Fibroblast of lung (primary cell): ENCODE measurements at regions not wholly inside any gene's neighbourhood (a gene's known extent, or its start where the extent isn't known, plus 50 kb on each side); places are given as distances from the start of the nearest gene placed in this dataset.
A peak's percentile ranks its signal among the peaks of the same experiment; 100 is the strongest.

Source experiments
- DNase-seq, 2 donors: peaks; one replicate each; pipeline versions ENCODE4 v3.0.0 to v3.0.0-alpha.2; 2010; ENCODE audit warnings: low read depth in 2 of 2
- H2AFZ ChIP-seq: 2 replicates; pipeline ENCODE4 v1.5.1; 2012; ENCODE audit warnings: low read length, control low read depth, inconsistent platforms
- H3K27ac ChIP-seq: 2 replicates; pipeline ENCODE4 v1.5.1; 2011; ENCODE audit warnings: low read length, control low read depth; ENCODE audit not compliant: insufficient read depth
- H3K27me3 ChIP-seq: 2 replicates; pipeline ENCODE4 v1.5.1; 2011; ENCODE audit warnings: mild to moderate bottlenecking, low read length; ENCODE audit not compliant: control insufficient read depth, insufficient read depth
- H3K36me3 ChIP-seq: 2 replicates; pipeline ENCODE4 v1.5.1; 2011; ENCODE audit warnings: low read length; ENCODE audit not compliant: control insufficient read depth, insufficient read depth
- H3K4me1 ChIP-seq: 2 replicates; pipeline ENCODE4 v1.5.1; 2011; ENCODE audit warnings: low read length; ENCODE audit not compliant: control insufficient read depth, insufficient read depth; ENCODE audit errors: extremely low read depth
- H3K4me2 ChIP-seq: 2 replicates; pipeline ENCODE4 v1.5.1; 2011; ENCODE audit warnings: low read length, control low read depth; ENCODE audit not compliant: insufficient read depth; ENCODE audit errors: extremely low read depth
- H3K4me3 ChIP-seq, 4 experiments: fragments of 200-600 bp in 1 of 4; sonication (generic) in 1 of 4; replicated peaks in 1 of 4; 2 replicates each; pipeline ENCODE4 v1.5.1; 2011 to 2016; ENCODE audit warnings: low read length in 4 of 4, low read depth in 3 of 4, mild to moderate bottlenecking in 3 of 4, control low read depth in 2 of 4, inconsistent platforms in 1 of 4, mixed read lengths in 1 of 4; ENCODE audit not compliant: insufficient read depth in 1 of 4; ENCODE audit errors: control extremely low read depth in 1 of 4
- H3K79me2 ChIP-seq: 2 replicates; pipeline ENCODE4 v1.5.1; 2012; ENCODE audit warnings: mild to moderate bottlenecking, low read length, inconsistent platforms; ENCODE audit not compliant: control insufficient read depth, insufficient read depth
- H3K9ac ChIP-seq: 2 replicates; pipeline ENCODE4 v1.5.1; 2011; ENCODE audit warnings: mild to moderate bottlenecking, low read length, control low read depth; ENCODE audit not compliant: insufficient read depth
- H3K9me3 ChIP-seq: 2 replicates; pipeline ENCODE4 v1.5.1; 2012; ENCODE audit warnings: low read depth, low read length; ENCODE audit not compliant: control insufficient read depth, insufficient read depth
- H4K20me1 ChIP-seq: 2 replicates; pipeline ENCODE4 v1.5.1; 2011; ENCODE audit warnings: low read length; ENCODE audit not compliant: control insufficient read depth, insufficient read depth; ENCODE audit errors: extremely low read depth
- EZH2 ChIP-seq: IDR thresholded peaks from 2 replicates; pipeline ENCODE4 v1.5.1; 2012; ENCODE audit warnings: low read length, control low read depth, mild to moderate bottlenecking; ENCODE audit errors: missing control alignments
- TF ChIP-seq, protein P1 (sequence below), 2 donors: IDR thresholded peaks in 1 of 2; conservative IDR thresholded peaks in 1 of 2; 1 replicate in 1 of 2; 2 replicates in 1 of 2; pipeline ENCODE4 v1.5.1; 2011 to 2012; ENCODE audit warnings: low read length in 2 of 2, control low read depth in 1 of 2, inconsistent platforms in 1 of 2, low read depth in 1 of 2, mild to moderate bottlenecking in 1 of 2

DNA sequence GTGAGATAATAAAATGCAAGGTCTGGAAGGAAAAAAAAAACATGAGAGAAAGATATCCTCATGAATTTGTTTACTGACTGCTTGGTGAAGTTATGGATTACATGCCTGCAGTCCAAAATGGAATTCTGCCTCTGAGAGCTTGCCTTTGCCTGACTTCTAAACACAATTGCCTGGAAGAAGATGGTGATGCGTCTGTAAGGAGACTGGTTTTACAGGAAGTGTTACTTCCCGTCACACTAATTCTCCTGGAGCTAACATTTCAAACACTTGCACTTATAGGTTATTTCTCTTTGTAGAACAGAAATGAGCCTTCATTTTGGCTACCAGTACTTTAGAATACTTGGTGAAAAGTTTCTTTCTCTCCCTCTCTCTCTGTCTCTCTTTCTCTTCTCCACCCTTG, 884.3 kb downstream of the TSN start:
- Histone ChIP-seq H2AFZ (no peak overlapping the region), H3K27ac (no peak overlapping the region)

DNA sequence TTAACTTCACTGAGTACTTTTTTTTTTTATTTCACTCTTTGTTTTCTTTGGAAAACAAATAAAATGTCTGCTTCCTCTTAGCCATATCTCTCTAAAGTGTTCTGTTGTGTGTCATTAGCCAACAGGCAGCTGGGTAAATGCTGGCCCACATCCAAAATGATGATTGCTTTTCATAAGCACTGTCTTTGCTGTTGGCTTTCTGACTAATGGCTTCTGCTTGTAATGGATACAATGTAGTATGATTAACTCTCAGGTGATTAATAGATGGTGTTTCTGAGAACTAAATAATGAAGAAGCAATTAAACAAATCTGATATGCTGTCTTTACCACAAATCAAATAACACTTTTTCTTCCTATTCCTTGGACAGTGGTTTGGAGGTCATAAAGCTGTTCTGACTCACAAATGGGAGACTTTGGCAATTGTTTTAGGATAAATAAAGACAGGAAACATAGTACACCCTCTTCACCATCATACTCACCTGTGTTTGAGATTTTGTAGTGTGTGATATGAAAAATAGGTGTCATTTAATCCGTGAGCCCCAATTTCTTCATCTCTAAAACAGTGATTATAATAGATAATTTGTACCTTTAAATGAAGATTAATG, 888.4 kb downstream of the TSN start:
- TF ChIP-seq, protein P1, sequence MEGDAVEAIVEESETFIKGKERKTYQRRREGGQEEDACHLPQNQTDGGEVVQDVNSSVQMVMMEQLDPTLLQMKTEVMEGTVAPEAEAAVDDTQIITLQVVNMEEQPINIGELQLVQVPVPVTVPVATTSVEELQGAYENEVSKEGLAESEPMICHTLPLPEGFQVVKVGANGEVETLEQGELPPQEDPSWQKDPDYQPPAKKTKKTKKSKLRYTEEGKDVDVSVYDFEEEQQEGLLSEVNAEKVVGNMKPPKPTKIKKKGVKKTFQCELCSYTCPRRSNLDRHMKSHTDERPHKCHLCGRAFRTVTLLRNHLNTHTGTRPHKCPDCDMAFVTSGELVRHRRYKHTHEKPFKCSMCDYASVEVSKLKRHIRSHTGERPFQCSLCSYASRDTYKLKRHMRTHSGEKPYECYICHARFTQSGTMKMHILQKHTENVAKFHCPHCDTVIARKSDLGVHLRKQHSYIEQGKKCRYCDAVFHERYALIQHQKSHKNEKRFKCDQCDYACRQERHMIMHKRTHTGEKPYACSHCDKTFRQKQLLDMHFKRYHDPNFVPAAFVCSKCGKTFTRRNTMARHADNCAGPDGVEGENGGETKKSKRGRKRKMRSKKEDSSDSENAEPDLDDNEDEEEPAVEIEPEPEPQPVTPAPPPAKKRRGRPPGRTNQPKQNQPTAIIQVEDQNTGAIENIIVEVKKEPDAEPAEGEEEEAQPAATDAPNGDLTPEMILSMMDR (conservative IDR thresholded peaks at IDR 0.05 in 1 of 2, IDR thresholded peaks at IDR 0.05 in 1 of 2; ENCODE audit: low read depth in 1 of 2, low read length in 2 of 2), result no peak
- no peak for TF ChIP-seq EZH2
- Histone ChIP-seq H3K27me3 (no peaks in the 10 kb centered on the region), H3K4me3 (no peak overlapping the region), H3K9me3 (no peaks in the 10 kb centered on the region), H3K27ac (no peak overlapping the region), H2AFZ (no peak overlapping the region), H3K4me2 (no peak overlapping the region), H3K4me1 (no peaks in the 10 kb centered on the region), H3K9ac (no peak overlapping the region), H3K36me3 (no peaks in the 10 kb centered on the region), H4K20me1 (no peaks in the 10 kb centered on the region), H3K79me2 (no peaks in the 10 kb centered on the region)
- DNase-seq, result peak; percentile 45 to 77

More for the DNA sequence above, 884.3 kb downstream of the TSN start:
- Histone ChIP-seq H3K27me3 (no peaks in the 10 kb centered on the region), H3K9ac (no peak overlapping the region), H3K36me3 (no peaks in the 10 kb centered on the region), H3K4me3 (no peak overlapping the region), H3K4me1 (no peaks in the 10 kb centered on the region), H4K20me1 (no peaks in the 10 kb centered on the region), H3K79me2 (no peaks in the 10 kb centered on the region), H3K4me2 (no peak overlapping the region), H3K9me3 (no peaks in the 10 kb centered on the region)
- no peak for DNase-seq
- TF ChIP-seq EZH2, result no peak
- TF ChIP-seq, protein P1 (conservative IDR thresholded peaks at IDR 0.05 in 1 of 2, IDR thresholded peaks at IDR 0.05 in 1 of 2; ENCODE audit: low read depth in 1 of 2, low read length in 2 of 2), result no peak

DNA sequence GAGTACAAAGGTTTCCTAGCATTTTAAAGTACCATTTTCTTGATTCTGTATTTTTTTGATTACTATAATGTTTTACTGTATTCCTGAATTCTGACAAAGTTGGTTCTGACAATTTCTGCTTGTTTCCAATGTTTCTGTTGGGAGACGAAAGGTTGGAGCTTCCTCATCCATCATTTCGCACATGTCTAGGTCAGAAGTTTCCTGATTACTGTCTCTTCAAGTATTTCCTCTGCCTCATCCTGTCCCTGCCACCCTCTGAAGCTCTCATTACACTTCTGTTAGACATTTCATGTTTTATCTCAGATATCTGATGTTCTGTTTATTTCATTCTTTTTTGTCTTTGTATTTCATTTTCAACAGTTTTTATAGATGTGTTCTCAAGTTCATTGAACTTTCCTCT, 895.8 kb downstream of the TSN start:
- H3K9me3 ChIP-seq, result no peaks in the 10 kb centered on the region
- H3K27ac ChIP-seq, result no peak overlapping the region
- no peak for DNase-seq
- no peak overlapping the region for H3K4me2 ChIP-seq
- TF ChIP-seq EZH2, result no peak
- TF ChIP-seq, protein P1 (conservative IDR thresholded peaks at IDR 0.05 in 1 of 2, IDR thresholded peaks at IDR 0.05 in 1 of 2; ENCODE audit: low read depth in 1 of 2, low read length in 2 of 2), result no peak
- H3K4me3 ChIP-seq, result no peak overlapping the region
- H3K9ac ChIP-seq, result no peak overlapping the region
- no peaks in the 10 kb centered on the region for H3K36me3 ChIP-seq
- H4K20me1 ChIP-seq, result no peaks in the 10 kb centered on the region
- no peaks in the 10 kb centered on the region for H3K79me2 ChIP-seq
- H3K27me3 ChIP-seq, result no peaks in the 10 kb centered on the region
- no peaks in the 10 kb centered on the region for H3K4me1 ChIP-seq
- no peak overlapping the region for H2AFZ ChIP-seq
